ENCODE measurements at regions not wholly inside any gene's neighbourhood (a gene's known extent, or its start where the extent isn't known, plus 50 kb on each side); places are given as distances from the start of the nearest gene placed in this dataset.

DNA sequence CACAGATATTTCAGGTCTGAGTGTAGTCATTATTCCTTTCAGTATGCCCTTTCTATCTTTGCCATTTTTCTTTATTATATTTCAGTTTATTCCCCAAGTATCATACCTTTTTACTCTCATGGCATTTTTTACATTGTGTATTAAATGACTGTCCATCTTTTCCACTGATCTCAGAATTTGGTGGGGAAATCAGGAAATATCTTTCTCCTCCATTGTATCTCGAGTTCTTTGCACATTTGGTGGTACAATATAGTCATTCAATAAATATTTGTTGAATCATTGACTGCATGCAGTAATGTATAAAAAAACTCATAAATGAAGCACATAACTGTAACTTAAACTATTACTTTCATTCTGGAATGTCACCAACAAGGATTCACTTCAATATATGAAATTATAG is 354.7 kb downstream of the HGF start:
- Histone ChIP-seq H3K4me3 (replicated peaks in 1 of 3) (no peak overlapping the region), H3K9me3 (no peaks in the 10 kb centered on the region), H3K36me3 (no peaks in the 10 kb centered on the region), H3K27ac (no peak overlapping the region), H3K4me1 (peaks cover 0 to 5% of the 10 kb centered on the region in 2 donors), H3K27me3 (no peaks in the 10 kb centered on the region)
- intact Hi-C loops (cut with DNase I) = no loop called here
- WGBS, 2 donors = 74 to 87% methylated on average over 1 of the region's 1 CpG
- no peak for DNase-seq
- TF ChIP-seq, protein P1, sequence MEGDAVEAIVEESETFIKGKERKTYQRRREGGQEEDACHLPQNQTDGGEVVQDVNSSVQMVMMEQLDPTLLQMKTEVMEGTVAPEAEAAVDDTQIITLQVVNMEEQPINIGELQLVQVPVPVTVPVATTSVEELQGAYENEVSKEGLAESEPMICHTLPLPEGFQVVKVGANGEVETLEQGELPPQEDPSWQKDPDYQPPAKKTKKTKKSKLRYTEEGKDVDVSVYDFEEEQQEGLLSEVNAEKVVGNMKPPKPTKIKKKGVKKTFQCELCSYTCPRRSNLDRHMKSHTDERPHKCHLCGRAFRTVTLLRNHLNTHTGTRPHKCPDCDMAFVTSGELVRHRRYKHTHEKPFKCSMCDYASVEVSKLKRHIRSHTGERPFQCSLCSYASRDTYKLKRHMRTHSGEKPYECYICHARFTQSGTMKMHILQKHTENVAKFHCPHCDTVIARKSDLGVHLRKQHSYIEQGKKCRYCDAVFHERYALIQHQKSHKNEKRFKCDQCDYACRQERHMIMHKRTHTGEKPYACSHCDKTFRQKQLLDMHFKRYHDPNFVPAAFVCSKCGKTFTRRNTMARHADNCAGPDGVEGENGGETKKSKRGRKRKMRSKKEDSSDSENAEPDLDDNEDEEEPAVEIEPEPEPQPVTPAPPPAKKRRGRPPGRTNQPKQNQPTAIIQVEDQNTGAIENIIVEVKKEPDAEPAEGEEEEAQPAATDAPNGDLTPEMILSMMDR (IDR thresholded peaks at IDR 0.05) = no peak
- no peak for TF ChIP-seq POLR2A (IDR thresholded peaks at IDR 0.05)

DNA sequence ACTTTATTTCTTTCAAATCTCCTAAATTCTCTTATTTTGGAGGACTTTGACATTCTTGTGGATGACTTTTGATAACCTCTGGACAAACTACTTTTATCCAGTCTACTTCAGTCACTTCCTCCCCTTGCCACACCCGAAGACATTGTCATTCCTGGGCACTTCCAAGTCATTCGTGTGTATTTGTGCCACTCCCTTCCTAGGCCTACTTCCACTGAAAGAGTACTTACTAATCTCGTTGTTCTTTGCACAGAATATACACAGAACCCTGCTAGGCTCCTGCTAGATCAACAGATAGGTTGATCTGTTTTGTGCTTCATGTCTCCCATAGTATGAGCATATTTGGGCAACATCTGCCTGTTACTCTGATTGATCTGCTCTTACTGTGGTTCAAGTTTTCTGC is 355.4 kb downstream of the HGF start:
- no peak for DNase-seq
- Histone ChIP-seq H3K4me1 (peaks cover 0 to 7% of the 10 kb centered on the region in 2 donors), H3K27me3 (no peaks in the 10 kb centered on the region), H3K4me3 (replicated peaks in 1 of 3) (no peak overlapping the region), H3K36me3 (no peaks in the 10 kb centered on the region), H3K27ac (no peak overlapping the region), H3K9me3 (no peaks in the 10 kb centered on the region)
- TF ChIP-seq, protein P1 (IDR thresholded peaks at IDR 0.05) = no peak
- TF ChIP-seq POLR2A (IDR thresholded peaks at IDR 0.05) = no peak
- whole genome bisulfite sequencing, 2 donors = 27 to 51% methylated on average over 3 of the region's 3 CpGs
- intact Hi-C loops (cut with DNase I) = no loop called here

DNA sequence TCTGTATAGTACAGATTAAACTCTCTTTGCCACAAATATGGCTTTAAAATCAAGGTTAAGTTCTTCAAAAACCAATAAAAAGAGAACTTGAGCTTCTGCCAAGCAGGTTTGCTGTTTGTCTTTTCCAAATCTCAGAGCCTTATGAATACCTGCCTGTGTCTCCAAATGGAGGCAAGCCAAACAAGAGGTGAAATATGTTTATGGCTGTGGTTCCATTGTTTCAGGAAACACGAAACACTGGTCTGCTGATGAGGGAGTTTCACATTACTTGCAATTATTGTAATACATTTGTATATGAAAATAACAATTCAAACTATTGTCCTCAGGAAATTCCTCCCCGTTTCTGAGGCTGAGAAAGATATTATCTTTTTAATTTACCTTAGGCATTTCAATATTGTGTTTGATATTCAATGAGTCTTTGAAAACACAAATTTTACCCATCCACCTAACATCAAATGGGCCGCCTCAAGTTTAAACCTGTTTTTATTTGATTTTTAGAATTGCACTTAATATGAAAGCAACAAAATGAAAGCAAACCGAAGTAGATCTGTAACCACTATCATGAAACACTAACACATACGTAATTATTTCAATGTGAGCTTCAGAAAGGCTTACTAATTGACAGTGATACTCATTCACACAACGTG is 359.3 kb downstream of the HGF start:
- 77 to 80% methylated on average over 6 of the region's 6 CpGs for WGBS, 2 donors
- DNase-seq = no peak
- no peak overlapping the region for H3K4me3 ChIP-seq (replicated peaks in 1 of 3)

DNA sequence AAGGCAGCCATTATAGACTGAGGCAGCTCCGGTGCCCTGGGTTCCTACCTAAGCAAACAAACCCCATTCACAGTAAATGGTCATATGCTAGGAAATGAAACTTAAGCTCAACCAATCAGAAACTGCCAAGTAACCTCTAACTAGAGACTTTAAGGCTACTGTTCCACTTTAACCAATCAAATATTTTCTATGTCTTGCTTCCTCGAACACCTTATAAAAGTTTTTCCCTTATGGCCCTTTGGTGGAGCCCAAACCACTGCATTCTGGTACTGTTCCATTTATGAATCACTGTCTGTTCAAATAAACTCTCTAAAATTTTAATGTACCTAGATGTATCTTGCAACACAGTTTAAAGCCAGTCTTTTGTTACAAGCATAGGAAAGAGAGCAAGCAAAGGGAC is 361.1 kb downstream of the HGF start:
- no peaks in the 10 kb centered on the region for H3K27me3 ChIP-seq
- H3K4me3 ChIP-seq (replicated peaks in 1 of 3) = no peak overlapping the region
- no peaks in the 10 kb centered on the region for H3K9me3 ChIP-seq
- H3K36me3 ChIP-seq = no peaks in the 10 kb centered on the region
- H3K27ac ChIP-seq = no peak overlapping the region
- H3K4me1 ChIP-seq = peaks cover 0 to 7% of the 10 kb centered on the region in 2 donors
- TF ChIP-seq, protein P1 (IDR thresholded peaks at IDR 0.05) = no peak
- no peak for TF ChIP-seq POLR2A (IDR thresholded peaks at IDR 0.05)
- DNase-seq = no peak
- intact Hi-C loops (cut with DNase I) = no loop called here
- 85 to 94% methylated on average over 2 of the region's 2 CpGs for WGBS, 2 donors

More for the DNA sequence above, 359.3 kb downstream of the HGF start:
- Histone ChIP-seq H3K27ac (no peak overlapping the region), H3K9me3 (no peaks in the 10 kb centered on the region), H3K27me3 (no peaks in the 10 kb centered on the region), H3K36me3 (no peaks in the 10 kb centered on the region), H3K4me1 (peaks cover 0 to 7% of the 10 kb centered on the region in 2 donors)
- no peak for TF ChIP-seq POLR2A (IDR thresholded peaks at IDR 0.05)
- TF ChIP-seq, protein P1 (IDR thresholded peaks at IDR 0.05) = no peak
- intact Hi-C loops (cut with DNase I) = no loop called here

DNA sequence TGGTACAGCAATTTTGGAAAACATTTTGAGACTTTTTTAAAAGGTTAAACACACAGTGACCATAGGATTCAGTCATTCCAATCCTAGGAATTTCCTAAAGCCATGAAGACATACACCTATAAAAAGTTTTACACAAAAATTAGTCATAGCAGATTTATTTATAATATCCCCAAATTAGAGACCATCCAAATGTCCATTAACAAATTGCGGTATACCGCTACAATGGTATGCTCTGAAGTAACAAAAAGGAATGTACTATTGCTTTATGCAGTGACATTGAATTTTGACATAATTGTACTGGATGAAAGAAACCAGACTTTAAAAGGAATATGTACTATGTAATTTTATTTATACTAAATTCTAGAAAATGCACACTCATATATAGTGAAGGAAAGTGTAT is 362.8 kb downstream of the HGF start:
- TF ChIP-seq POLR2A (IDR thresholded peaks at IDR 0.05) = no peak
- TF ChIP-seq, protein P1 (IDR thresholded peaks at IDR 0.05) = no peak
- Histone ChIP-seq H3K27ac (no peak overlapping the region), H3K9me3 (no peaks in the 10 kb centered on the region), H3K4me1 (peaks cover 0 to 7% of the 10 kb centered on the region in 2 donors), H3K36me3 (no peaks in the 10 kb centered on the region), H3K27me3 (no peaks in the 10 kb centered on the region), H3K4me3 (replicated peaks in 1 of 3) (no peak overlapping the region)
- 89 to 91% methylated on average over 2 of the region's 2 CpGs for WGBS, 2 donors
- DNase-seq = no peak
- intact Hi-C loops (cut with DNase I) = no loop called here

Measured in thyroid gland (tissue), 4 donors.